Cardiac fibroblast (primary cell): ENCODE measurements at regions not wholly inside any gene's neighbourhood (a gene's known extent, or its start where the extent isn't known, plus 50 kb on each side); places are given as distances from the start of the nearest gene placed in this dataset.
"Not testable (repeated sequence)": the region's sequence is repeated elsewhere in the genome, so short reads cannot be mapped to it uniquely, and the experiment has no call there.

ENCODE experiments used
- DNase-seq, 2 donors: peaks; one replicate each; pipeline versions ENCODE4 v3.0.0 to v3.0.0-alpha.2; 2010; ENCODE audit warnings: low read depth in 2 of 2
- H3K4me3 ChIP-seq, 2 donors: replicated peaks in 1 of 2; 1 replicate in 1 of 2; 2 replicates in 1 of 2; pipeline ENCODE4 v1.5.1; 2011; ENCODE audit warnings: low read depth in 2 of 2, low read length in 2 of 2, mild to moderate bottlenecking in 2 of 2, moderate library complexity in 1 of 2
- CTCF ChIP-seq: IDR thresholded peaks from one replicate; pipeline ENCODE4 v1.5.1; 2011; ENCODE audit warnings: low read depth, mild to moderate bottlenecking, low read length, inconsistent platforms

GRCh38 chr3:43817825-43818224 lies 127.1 kb downstream of the ABHD5 start:
- no peak overlapping the region for H3K4me3 ChIP-seq
- no peak for DNase-seq
- TF ChIP-seq CTCF: no peak

- DNase-seq: no peak
- H3K4me3 ChIP-seq: no peak overlapping the region
- TF ChIP-seq CTCF: no peak
Measured at GRCh38 chr3:43818229-43818628, 127.5 kb downstream of the ABHD5 start.

GRCh38 chr3:43838009-43838758 lies 147.4 kb downstream of the ABHD5 start:
- no peak for DNase-seq
- H3K4me3 ChIP-seq: no peak overlapping the region
- TF ChIP-seq CTCF: no peak

- no peak for DNase-seq
- TF ChIP-seq CTCF: no peak
- H3K4me3 ChIP-seq: no peak overlapping the region
Measured at GRCh38 chr3:43838877-43839276, 148.1 kb downstream of the ABHD5 start.

- TF ChIP-seq CTCF: no peak
- DNase-seq: no peak
- H3K4me3 ChIP-seq: no peak overlapping the region
Measured at GRCh38 chr3:43843386-43843785, 152.6 kb downstream of the ABHD5 start.

- H3K4me3 ChIP-seq: no peak overlapping the region
- no peak for TF ChIP-seq CTCF
- no peak for DNase-seq
Measured at GRCh38 chr3:43844757-43845156, 154.0 kb downstream of the ABHD5 start.

GRCh38 chr3:43845553-43845952 lies 154.8 kb downstream of the ABHD5 start:
- not testable (repeated sequence) for DNase-seq, H3K4me3 ChIP-seq
